ENCODE measurements at regions not wholly inside any gene's neighbourhood (a gene's known extent, or its start where the extent isn't known, plus 50 kb on each side); places are given as distances from the start of the nearest gene placed in this dataset.

DNA sequence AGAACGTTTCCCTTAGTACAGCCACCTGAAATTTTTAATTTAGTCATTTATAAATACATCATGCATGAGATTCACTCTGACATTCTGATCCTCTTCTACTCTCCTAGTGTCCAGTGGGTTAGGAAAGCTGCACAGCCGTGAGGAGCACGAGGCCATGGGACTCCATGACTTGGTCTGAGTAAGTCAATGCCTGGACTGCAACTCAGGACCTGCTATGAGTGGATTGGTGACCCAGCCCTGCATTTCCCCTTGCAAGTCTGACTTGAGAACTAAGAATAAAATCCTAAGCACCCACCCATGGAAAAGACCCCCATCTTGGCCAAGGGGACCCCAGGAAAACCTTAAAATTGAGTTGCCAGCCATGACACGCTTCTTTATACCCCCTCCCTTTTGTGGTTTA lies 237.6 kb upstream of the HDAC4 start:
- no peak for TF ChIP-seq POLR2A (IDR thresholded peaks at IDR 0.05)
- TF ChIP-seq, protein P1, sequence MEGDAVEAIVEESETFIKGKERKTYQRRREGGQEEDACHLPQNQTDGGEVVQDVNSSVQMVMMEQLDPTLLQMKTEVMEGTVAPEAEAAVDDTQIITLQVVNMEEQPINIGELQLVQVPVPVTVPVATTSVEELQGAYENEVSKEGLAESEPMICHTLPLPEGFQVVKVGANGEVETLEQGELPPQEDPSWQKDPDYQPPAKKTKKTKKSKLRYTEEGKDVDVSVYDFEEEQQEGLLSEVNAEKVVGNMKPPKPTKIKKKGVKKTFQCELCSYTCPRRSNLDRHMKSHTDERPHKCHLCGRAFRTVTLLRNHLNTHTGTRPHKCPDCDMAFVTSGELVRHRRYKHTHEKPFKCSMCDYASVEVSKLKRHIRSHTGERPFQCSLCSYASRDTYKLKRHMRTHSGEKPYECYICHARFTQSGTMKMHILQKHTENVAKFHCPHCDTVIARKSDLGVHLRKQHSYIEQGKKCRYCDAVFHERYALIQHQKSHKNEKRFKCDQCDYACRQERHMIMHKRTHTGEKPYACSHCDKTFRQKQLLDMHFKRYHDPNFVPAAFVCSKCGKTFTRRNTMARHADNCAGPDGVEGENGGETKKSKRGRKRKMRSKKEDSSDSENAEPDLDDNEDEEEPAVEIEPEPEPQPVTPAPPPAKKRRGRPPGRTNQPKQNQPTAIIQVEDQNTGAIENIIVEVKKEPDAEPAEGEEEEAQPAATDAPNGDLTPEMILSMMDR (IDR thresholded peaks at IDR 0.05): no peak

Measured in testis (tissue), 2 donors.